Activated CD8-positive, alpha-beta T cell treated with anti-CD3 and anti-CD28 coated beads for 36 hours (primary cell): ENCODE measurements at regions not wholly inside any gene's neighbourhood (a gene's known extent, or its start where the extent isn't known, plus 50 kb on each side); places are given as distances from the start of the nearest gene placed in this dataset.

Source experiments
- ATAC-seq: fragments of 200-7000 bp; cut with Tn5 transposase; one replicate; pipeline ENCODE4 v1.10.0; 2021; ENCODE audit warnings: mild to moderate bottlenecking, moderate library complexity
- CTCF ChIA-PET: fragments of 350-600 bp; sonication (Branson Sonifier 250); formaldehyde crosslinking; loops from one replicate; lab custom pipeline; 2021; ENCODE audit warnings: antibody characterized with exemption; lab: Charles Lee
- POLR2A ChIA-PET: fragments of 350-600 bp; sonication (Branson Sonifier 250); formaldehyde crosslinking; loops from one replicate; lab custom pipeline; 2021; ENCODE audit warnings: antibody characterized with exemption; lab: Charles Lee
- DNase-seq: peaks from one replicate; pipeline ENCODE4 v3.0.0-alpha.2; 2020
- H3K27ac Mint-ChIP-seq: one replicate; pipeline ENCODE4 v1.8.0; 2021; ENCODE audit warnings: mild to moderate bottlenecking, mixed read lengths
- H3K27me3 Mint-ChIP-seq: one replicate; pipeline ENCODE4 v1.8.0; 2021; ENCODE audit warnings: mixed read lengths
- H3K36me3 Mint-ChIP-seq: one replicate; pipeline ENCODE4 v1.8.0; 2021; ENCODE audit warnings: low read depth, mixed read lengths
- H3K4me1 Mint-ChIP-seq: one replicate; pipeline ENCODE4 v1.8.0; 2021; ENCODE audit warnings: low read depth, mixed read lengths
- H3K4me3 Mint-ChIP-seq: one replicate; pipeline ENCODE4 v1.8.0; 2021; ENCODE audit warnings: mild to moderate bottlenecking, moderate library complexity, mixed read lengths
- H3K9me3 Mint-ChIP-seq: one replicate; pipeline ENCODE4 v1.8.0; 2021; ENCODE audit warnings: mixed read lengths
- CTCF ChIP-seq: fragments of 200-600 bp; IDR thresholded peaks from one replicate; pipeline ENCODE4 v1.8.0; 2022; ENCODE audit warnings: antibody characterized with exemption, mild to moderate bottlenecking
- intact Hi-C: fragments of 100-400 bp; cut with micrococcal nuclease; formaldehyde crosslinking; loops from one replicate; pipeline ENCODE4 v1.10.0; 2022

GRCh38 chr14:49508124-49508523, 78.1 kb downstream of the RPS29 start:
- ChIA-PET POLR2A (no interaction called here), CTCF (interaction anchor here (1.1 kb wide), 1 partner anchor 9 kb away, joined by 4 read pairs; no protein-coding TSS in a partner anchor)
- Mint-ChIP-seq H3K9me3 (peaks cover 2% of the 10 kb centered on the region), H3K27me3 (peaks cover 5% of the 10 kb centered on the region), H3K4me1 (no peaks in the 10 kb centered on the region), H3K36me3 (no peaks in the 10 kb centered on the region), H3K27ac (no peak overlapping the region), H3K4me3 (no peak overlapping the region)
- intact Hi-C loops, result no loop called here
- ATAC-seq, result no peak
- TF ChIP-seq CTCF, result no peak
- DNase-seq, result no peak

GRCh38 chr14:49506650-49507049, 79.5 kb downstream of the RPS29 start:
- intact Hi-C loops, result no loop called here
- CTCF ChIA-PET, result no interaction called here
- POLR2A ChIA-PET, result no interaction called here
- Mint-ChIP-seq H3K4me3 (no peak overlapping the region), H3K4me1 (no peaks in the 10 kb centered on the region), H3K27ac (no peak overlapping the region), H3K9me3 (peaks cover 2% of the 10 kb centered on the region), H3K36me3 (no peaks in the 10 kb centered on the region), H3K27me3 (peaks cover 8% of the 10 kb centered on the region)
- no peak for ATAC-seq
- no peak for TF ChIP-seq CTCF
- DNase-seq, result no peak

- Mint-ChIP-seq H3K9me3 (peaks cover 2% of the 10 kb centered on the region), H3K27me3 (peaks cover 11% of the 10 kb centered on the region), H3K27ac (no peak overlapping the region), H3K36me3 (no peaks in the 10 kb centered on the region), H3K4me1 (no peaks in the 10 kb centered on the region), H3K4me3 (no peak overlapping the region)
- no peak for TF ChIP-seq CTCF
- ChIA-PET CTCF (interaction anchor here (12.1 kb wide), 1 partner anchor 43 kb away, joined by 164 read pairs; no protein-coding TSS in a partner anchor), POLR2A (no interaction called here)
- intact Hi-C loops, result no loop called here
- no peak for ATAC-seq
- DNase-seq, result no peak
Observed at GRCh38 chr14:49505041-49505766, 81.0 kb downstream of the RPS29 start.

- DNase-seq (peak; percentile 14), ATAC-seq (peak; percentile 79)
- Mint-ChIP-seq H3K27ac (no peak overlapping the region), H3K4me3 (no peak overlapping the region), H3K4me1 (no peaks in the 10 kb centered on the region), H3K27me3 (peaks cover 9% of the 10 kb centered on the region), H3K36me3 (no peaks in the 10 kb centered on the region), H3K9me3 (no peaks in the 10 kb centered on the region)
- POLR2A ChIA-PET, result no interaction called here
- peak; percentile 87 for TF ChIP-seq CTCF
- intact Hi-C loops, result loop anchor here (2.0 kb wide), 1 partner anchor 35 kb away; no protein-coding TSS in a partner anchor
- CTCF ChIA-PET, result interaction anchor here (0.6 to 12.1 kb wide), 30 partner anchors 10 to 575 kb away, joined by 3 to 164 read pairs (median 4); no protein-coding TSS in a partner anchor
Observed at GRCh38 chr14:49497725-49498348, 88.3 kb downstream of the RPS29 start.

- ATAC-seq, result no peak
- H3K36me3 Mint-ChIP-seq, result no peaks in the 10 kb centered on the region
- H3K27ac Mint-ChIP-seq, result no peak overlapping the region
- intact Hi-C loops, result loop anchor here (2.0 kb wide), 1 partner anchor 34 kb away; no protein-coding TSS in a partner anchor
- TF ChIP-seq CTCF, result no peak
- no peak overlapping the region for H3K4me3 Mint-ChIP-seq
- H3K9me3 Mint-ChIP-seq, result no peaks in the 10 kb centered on the region
- no peak for DNase-seq
- CTCF ChIA-PET, result interaction anchor here (0.6 to 12.1 kb wide), 28 partner anchors 9 to 574 kb away, joined by 3 to 164 read pairs (median 4); no protein-coding TSS in a partner anchor
- POLR2A ChIA-PET, result no interaction called here
- no peaks in the 10 kb centered on the region for H3K4me1 Mint-ChIP-seq
- H3K27me3 Mint-ChIP-seq, result peaks cover 9% of the 10 kb centered on the region
Observed at GRCh38 chr14:49497267-49497666, 88.9 kb downstream of the RPS29 start.
